ENCODE measurements at regions not wholly inside any gene's neighbourhood (a gene's known extent, or its start where the extent isn't known, plus 50 kb on each side); places are given as distances from the start of the nearest gene placed in this dataset.

DNA sequence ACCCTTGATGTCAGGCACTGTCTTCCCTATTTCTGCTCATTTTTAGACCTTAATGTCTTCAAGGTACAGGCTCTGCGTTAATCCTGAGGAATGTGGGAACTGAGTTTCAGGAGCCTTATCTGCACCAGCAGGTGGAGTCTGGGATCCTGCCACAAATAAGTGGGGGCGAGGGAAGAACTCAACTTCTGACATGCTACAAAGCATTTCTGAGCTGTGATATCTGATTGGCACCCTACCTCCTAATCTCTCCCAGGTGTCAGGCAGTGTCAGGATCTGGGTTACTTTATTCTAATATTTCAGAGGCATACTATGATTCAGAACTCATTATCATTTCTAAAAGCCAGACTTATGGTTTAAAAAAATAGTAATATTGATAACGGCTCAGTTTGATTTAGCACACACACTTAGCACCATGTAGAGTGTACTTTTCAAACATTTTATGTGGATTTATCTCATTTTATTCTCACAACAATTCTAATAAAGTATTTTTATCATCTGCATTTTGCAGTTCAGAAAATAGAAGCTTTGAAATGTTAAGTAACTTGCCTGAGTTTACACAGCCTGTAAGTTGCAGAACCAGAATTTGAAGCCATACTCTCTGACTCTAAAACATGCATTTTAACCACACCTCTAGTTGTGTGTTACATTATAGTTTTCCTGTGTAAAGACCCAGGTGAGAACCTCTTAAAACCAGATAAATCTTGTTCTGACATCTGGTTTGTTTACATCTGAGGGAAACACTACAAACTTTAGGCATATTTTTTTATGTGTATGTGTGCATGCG, 358.6 kb downstream of the TDRD3 start:
- Mint-ChIP-seq H3K4me1 (no peaks in the 10 kb centered on the region), H3K9me3 (peaks cover 0 to 10% (median 1%) of the 10 kb centered on the region in 7 donors), H3K27ac (no peak overlapping the region), H3K27me3 (ENCODE audit: low read depth in 3 of 3) (no peaks in the 10 kb centered on the region), H3K4me3 (no peak overlapping the region), H3K36me3 (no peaks in the 10 kb centered on the region)
- Histone ChIP-seq H3K4me1 (ENCODE audit: control insufficient read depth in 1 of 2, insufficient read depth in 2 of 2, low read length in 2 of 2) (no peaks in the 10 kb centered on the region), H3K9ac (ENCODE audit: insufficient read depth, low read length, poor library complexity, severe bottlenecking) (no peak overlapping the region), H3K4me3 (replicated peaks in 1 of 3; ENCODE audit: low read depth in 2 of 3, low read length in 3 of 3) (no peak overlapping the region), H3K27ac (ENCODE audit: low read depth in 1 of 2, low read length in 2 of 2) (no peak overlapping the region), H3K4me2 (replicated peaks; ENCODE audit: extremely low read depth, low read length, poor library complexity, severe bottlenecking) (no peak overlapping the region), H2AFZ (ENCODE audit: insufficient read depth, low read depth, low read length, poor library complexity, severe bottlenecking) (no peak overlapping the region), H3K9me3 (replicated peaks in 1 of 2; ENCODE audit: control insufficient read depth in 1 of 2, insufficient read depth in 1 of 2, low read length in 2 of 2) (peaks cover 0 to 6% of the 10 kb centered on the region in 2 donors), H3K36me3 (replicated peaks in 1 of 2; ENCODE audit: control insufficient read depth in 1 of 2, insufficient read depth in 2 of 2, low read length in 2 of 2) (no peaks in the 10 kb centered on the region), H3K27me3 (ENCODE audit: control insufficient read depth in 2 of 2, insufficient read depth in 2 of 2, low read length in 2 of 2) (no peaks in the 10 kb centered on the region), H3K79me2 (ENCODE audit: insufficient read depth, low read length) (no peaks in the 10 kb centered on the region), H4K20me1 (ENCODE audit: insufficient read depth, low read length) (no peaks in the 10 kb centered on the region)
- TF ChIP-seq CTCF (IDR thresholded peaks at IDR 0.05): no peak
- no peak for DNase-seq
- WGBS (ENCODE audit: insufficient coverage): no CpG with 5 or more reads among the region's 4 CpGs
- intact Hi-C loops (cut with micrococcal nuclease): no loop called here

- TF ChIP-seq CTCF (IDR thresholded peaks at IDR 0.05): no peak
- no peak overlapping the region for H3K27ac ChIP-seq (ENCODE audit: low read depth in 1 of 2, low read length in 2 of 2)
- DNase-seq: no peak
- intact Hi-C loops (cut with micrococcal nuclease): no loop called here
- no peaks in the 10 kb centered on the region for H3K79me2 ChIP-seq (ENCODE audit: insufficient read depth, low read length)
- Mint-ChIP-seq H3K9me3 (peaks cover 0 to 10% (median 1%) of the 10 kb centered on the region in 7 donors), H3K4me1 (no peaks in the 10 kb centered on the region), H3K36me3 (no peaks in the 10 kb centered on the region), H3K27me3 (ENCODE audit: low read depth in 3 of 3) (no peaks in the 10 kb centered on the region), H3K27ac (no peak overlapping the region), H3K4me3 (no peak overlapping the region)
- WGBS (ENCODE audit: insufficient coverage): 100% methylated on average over 3 of the region's 10 CpGs
- H2AFZ ChIP-seq (ENCODE audit: insufficient read depth, low read depth, low read length, poor library complexity, severe bottlenecking): no peak overlapping the region
- H3K4me1 ChIP-seq (ENCODE audit: control insufficient read depth in 1 of 2, insufficient read depth in 2 of 2, low read length in 2 of 2): no peaks in the 10 kb centered on the region
- no peaks in the 10 kb centered on the region for H4K20me1 ChIP-seq (ENCODE audit: insufficient read depth, low read length)
- no peak overlapping the region for H3K4me2 ChIP-seq (replicated peaks; ENCODE audit: extremely low read depth, low read length, poor library complexity, severe bottlenecking)
- no peak overlapping the region for H3K9ac ChIP-seq (ENCODE audit: insufficient read depth, low read length, poor library complexity, severe bottlenecking)
- no peak overlapping the region for H3K4me3 ChIP-seq (replicated peaks in 1 of 3; ENCODE audit: low read depth in 2 of 3, low read length in 3 of 3)
- peaks cover 0 to 6% of the 10 kb centered on the region in 2 donors for H3K9me3 ChIP-seq (replicated peaks in 1 of 2; ENCODE audit: control insufficient read depth in 1 of 2, insufficient read depth in 1 of 2, low read length in 2 of 2)
- H3K27me3 ChIP-seq (ENCODE audit: control insufficient read depth in 2 of 2, insufficient read depth in 2 of 2, low read length in 2 of 2): no peaks in the 10 kb centered on the region
- H3K36me3 ChIP-seq (replicated peaks in 1 of 2; ENCODE audit: control insufficient read depth in 1 of 2, insufficient read depth in 2 of 2, low read length in 2 of 2): no peaks in the 10 kb centered on the region
Observed at GRCh38 chr13:60754211-60755090, 357.4 kb downstream of the TDRD3 start.

Data from CD14-positive monocyte (primary cell).